GM12878 (cell line): ENCODE measurements at regions not wholly inside any gene's neighbourhood (a gene's known extent, or its start where the extent isn't known, plus 50 kb on each side); places are given as distances from the start of the nearest gene placed in this dataset.

Source experiments
- ATAC-seq: fragments of 200-7000 bp; cut with Tn5 transposase; 3 replicates; pipeline ENCODE4 v1.9.1; 2020; ENCODE audit warnings: mild to moderate bottlenecking, moderate library complexity
- BruUV-seq: library from RNA; stranded (reverse); fragments of 400-500 nt; replicated peaks from 2 replicates; lab custom pipeline; 2021; lab: Mats Ljungman, UMichigan
- CTCF ChIA-PET: fragments of 300-600 bp; sonication (Branson Sonifier 250); formaldehyde crosslinking; extraction: SDS; loops from one replicate; lab custom pipeline; 2021; ENCODE audit warnings: inconsistent platforms; lab: Yijun Ruan, JAX
- POLR2A ChIA-PET: fragments of 350-600 bp; formaldehyde crosslinking; extraction: SDS; loops from one replicate; lab custom pipeline; 2021; ENCODE audit warnings: inconsistent platforms; lab: Charles Lee
- RAD21 ChIA-PET: fragments of 300-600 bp; sonication (Branson Sonifier 250); formaldehyde crosslinking; loops from one replicate; lab custom pipeline; 2023; ENCODE audit warnings: antibody characterized with exemption; ENCODE audit not compliant: unreplicated experiment; lab: Charles Lee
- SMC1A ChIA-PET: fragments of 300-600 bp; sonication (Branson Sonifier 250); formaldehyde crosslinking; loops from one replicate; lab custom pipeline; 2023; ENCODE audit not compliant: unreplicated experiment, uncharacterized antibody; lab: Charles Lee
- DNase-seq: peaks from one replicate; pipeline ENCODE4 v3.0.0-alpha.2; 2011; ENCODE audit warnings: low read depth, low spot score
- FAIRE-seq: peaks from 3 replicates; lab custom pipeline; 2011; peaks lifted over from hg19 to GRCh38; lab: Jason Lieb, UNC
- H2AFZ ChIP-seq: 2 replicates; pipeline ENCODE4 v1.6.0; 2011; ENCODE audit warnings: low read depth, low read length, control low read depth; ENCODE audit not compliant: control insufficient read depth
- H3K27ac ChIP-seq: 2 replicates; pipeline ENCODE4 v1.5.1; 2011; ENCODE audit warnings: control low read depth; ENCODE audit not compliant: control insufficient read depth, insufficient read depth
- H3K27me3 ChIP-seq, 2 experiments: replicated peaks in 1 of 2; 2 replicates each; pipeline versions ENCODE4 v1.6.0 to v1.6.1; 2011; ENCODE audit warnings: low read length in 1 of 2; ENCODE audit not compliant: control insufficient read depth in 2 of 2, insufficient read depth in 2 of 2
- H3K36me3 ChIP-seq, 2 experiments: 2 replicates each; pipeline ENCODE4 v1.5.1; 2011; ENCODE audit warnings: low read length in 1 of 2; ENCODE audit not compliant: control insufficient read depth in 2 of 2, insufficient read depth in 2 of 2
- H3K4me1 ChIP-seq: 2 replicates; pipeline ENCODE4 v1.6.1; 2011; ENCODE audit warnings: mild to moderate bottlenecking, low read length, moderate library complexity, mixed read lengths; ENCODE audit not compliant: control insufficient read depth, insufficient read depth
- H3K4me2 ChIP-seq: 2 replicates; pipeline ENCODE4 v1.6.0; 2011; ENCODE audit warnings: control low read depth; ENCODE audit not compliant: control insufficient read depth, insufficient read depth
- H3K4me3 ChIP-seq: fragments of 200-600 bp; sonication (generic); 2 replicates; pipeline ENCODE4 v1.5.1; 2016
- H3K79me2 ChIP-seq: 2 replicates; pipeline ENCODE4 v1.6.0; 2011; ENCODE audit warnings: low read length; ENCODE audit not compliant: control insufficient read depth, insufficient read depth
- H3K9ac ChIP-seq: 2 replicates; pipeline ENCODE4 v1.8.0; 2011; ENCODE audit warnings: low read length, control low read depth, mixed read lengths; ENCODE audit not compliant: control insufficient read depth, insufficient read depth
- H3K9me3 ChIP-seq: replicated peaks from 3 replicates; pipeline ENCODE4 v1.5.1; 2011; ENCODE audit warnings: mild to moderate bottlenecking, low read length; ENCODE audit not compliant: control insufficient read depth, insufficient read depth
- H4K20me1 ChIP-seq: 2 replicates; pipeline ENCODE4 v1.6.0; 2011; ENCODE audit not compliant: control insufficient read depth, insufficient read depth
- BRCA1 ChIP-seq: IDR thresholded peaks from 2 replicates; pipeline ENCODE4 v1.6.1; 2011; ENCODE audit warnings: low read depth, low read length, improper control_type of control experiment
- CBX5 ChIP-seq: sonication (generic); IDR thresholded peaks from 2 replicates; pipeline ENCODE4 v1.6.1; 2016; ENCODE audit warnings: low read depth, moderate library complexity, mild to moderate bottlenecking, inconsistent platforms
- ESRRA ChIP-seq: IDR thresholded peaks from 2 replicates; pipeline ENCODE4 v1.6.1; 2012; ENCODE audit warnings: mild to moderate bottlenecking, low read length, improper control_type of control experiment
- FOXK2 ChIP-seq: fragments of 450-650 bp; IDR thresholded peaks from 2 replicates; pipeline ENCODE4 v1.6.1; 2017; ENCODE audit warnings: mild to moderate bottlenecking, moderate library complexity
- GATAD2B ChIP-seq: fragments of 450-650 bp; conservative IDR thresholded peaks from 2 replicates; pipeline ENCODE4 v1.6.1; 2017; ENCODE audit warnings: low read depth, mild to moderate bottlenecking, moderate library complexity
- IRF4 ChIP-seq: IDR thresholded peaks from 2 replicates; pipeline ENCODE4 v1.6.1; 2011; ENCODE audit warnings: low read depth, low read length
- KAT2A ChIP-seq: conservative IDR thresholded peaks from 2 replicates; pipeline ENCODE4 v1.6.1; 2011; ENCODE audit warnings: low read depth, low read length; ENCODE audit not compliant: control insufficient read depth
- MYC ChIP-seq: IDR thresholded peaks from 2 replicates; pipeline ENCODE4 v1.6.1; 2011; ENCODE audit warnings: mild to moderate bottlenecking, low read length, moderate library complexity, inconsistent platforms; ENCODE audit not compliant: insufficient read depth, insufficient replicate concordance, insufficient read length, severe bottlenecking
- STAT3 ChIP-seq: IDR thresholded peaks from 2 replicates; pipeline ENCODE4 v1.6.1; 2011; ENCODE audit warnings: low read depth, low read length, improper control_type of control experiment
- TAF1 ChIP-seq: IDR thresholded peaks from 2 replicates; pipeline ENCODE4 v1.6.1; 2011; ENCODE audit warnings: mild to moderate bottlenecking, low read depth, low read length, borderline replicate concordance
- ZNF592 ChIP-seq: fragments of 450-650 bp; IDR thresholded peaks from 2 replicates; pipeline ENCODE4 v1.6.1; 2017; ENCODE audit warnings: mild to moderate bottlenecking, moderate library complexity
- WGBS: methylation state at CpG from one replicate; pipeline ENCODE4 v1.1.6; 2016; ENCODE audit warnings: low lambda C conversion rate; ENCODE audit not compliant: insufficient replicate concordance, insufficient coverage; ENCODE audit errors: missing lambda C conversion rate; 5-methylcytosine and 5-hydroxymethylcytosine counted together
- in situ Hi-C: fragments of 300-500 bp; cut with MboI; formaldehyde crosslinking; loops from 9 replicates; pipeline ENCODE4 v1.14.3; 2018; ENCODE audit warnings: mixed read lengths
- intact Hi-C: fragments of 100-400 bp; cut with micrococcal nuclease; formaldehyde crosslinking; loops from one replicate; pipeline ENCODE4 v1.14.2; 2022; ENCODE audit not compliant: unreplicated experiment
- TF ChIP-seq, protein P1 (sequence below): IDR thresholded peaks from 2 replicates; pipeline ENCODE4 v1.6.1; 2012; ENCODE audit warnings: low read depth, low read length, improper control_type of control experiment
- TF ChIP-seq, protein P2 (sequence below): fragments of 450-650 bp; IDR thresholded peaks from 2 replicates; pipeline ENCODE4 v1.6.1; 2017; ENCODE audit warnings: mild to moderate bottlenecking
- TF ChIP-seq, protein P3 (sequence below): IDR thresholded peaks from 2 replicates; pipeline ENCODE4 v1.6.1; 2011; ENCODE audit warnings: low read depth, low read length, improper control_type of control experiment, borderline replicate concordance
- TF ChIP-seq, protein P4 (sequence below): IDR thresholded peaks from 2 replicates; pipeline ENCODE4 v1.6.1; 2012; ENCODE audit warnings: low read length, inconsistent platforms

DNA sequence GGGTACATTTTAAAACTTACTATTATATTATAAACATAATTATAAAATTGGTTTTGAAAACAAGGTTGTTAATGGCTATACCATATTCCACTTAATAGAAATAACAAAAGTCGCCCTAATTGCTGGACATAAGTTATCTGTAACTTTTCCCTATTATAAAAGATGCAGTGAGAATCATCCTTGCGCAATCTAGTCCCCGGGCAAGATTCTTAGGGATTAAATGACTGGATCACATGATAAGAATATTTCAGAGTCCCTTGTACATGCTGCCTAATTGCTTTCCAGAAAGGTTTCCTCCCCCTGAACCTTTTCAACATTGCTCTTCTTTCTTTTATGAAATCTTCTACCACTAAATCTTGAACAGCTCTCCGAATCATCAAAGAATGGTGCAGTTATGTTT, 479.8 kb upstream of the MKI67 start (continued):
- TF ChIP-seq, protein P1, sequence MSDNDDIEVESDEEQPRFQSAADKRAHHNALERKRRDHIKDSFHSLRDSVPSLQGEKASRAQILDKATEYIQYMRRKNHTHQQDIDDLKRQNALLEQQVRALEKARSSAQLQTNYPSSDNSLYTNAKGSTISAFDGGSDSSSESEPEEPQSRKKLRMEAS: no peak
- TF ChIP-seq ESRRA: no peak

DNA sequence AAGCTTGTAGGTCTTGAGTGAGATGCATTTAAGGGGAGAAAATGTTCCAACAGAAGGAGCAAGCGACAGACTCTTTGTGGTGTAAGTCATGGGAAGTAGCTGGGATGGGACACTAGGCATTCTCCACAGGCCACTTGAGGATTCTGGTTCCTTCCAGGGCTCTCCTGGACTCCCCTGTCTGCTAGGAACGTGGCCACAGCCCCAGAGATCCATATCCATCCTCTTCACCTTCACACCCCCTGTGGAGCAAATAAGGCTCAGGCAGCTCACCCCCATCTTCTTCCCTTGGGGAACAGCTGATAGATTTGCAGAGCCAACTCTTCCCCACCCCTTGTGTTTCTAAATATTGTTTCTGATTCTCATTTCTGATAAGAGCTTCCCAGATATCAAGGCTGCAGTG, 482.6 kb upstream of the MKI67 start:
- CTCF ChIA-PET: no interaction called here
- Histone ChIP-seq H4K20me1 (no peaks in the 10 kb centered on the region), H3K27ac (no peak overlapping the region), H3K79me2 (no peaks in the 10 kb centered on the region), H3K9ac (no peak overlapping the region), H3K9me3 (no peaks in the 10 kb centered on the region), H3K4me2 (no peak overlapping the region), H3K27me3 (no peaks in the 10 kb centered on the region), H3K4me1 (no peaks in the 10 kb centered on the region), H3K36me3 (no peaks in the 10 kb centered on the region), H2AFZ (no peak overlapping the region), H3K4me3 (no peak overlapping the region)
- ATAC-seq: no peak
- FAIRE-seq: no peak
- POLR2A ChIA-PET: no interaction called here
- DNase-seq: no peak
- no TSS peak for BruUV-seq
- in situ Hi-C loops: no loop called here
- 23% methylated on average over 2 of the region's 2 CpGs for WGBS
- RAD21 ChIA-PET: no interaction called here
- SMC1A ChIA-PET: no interaction called here
- intact Hi-C loops: no loop called here
- TF ChIP-seq MYC: no peak
- TF ChIP-seq ZNF592: no peak
- TF ChIP-seq, protein P2, sequence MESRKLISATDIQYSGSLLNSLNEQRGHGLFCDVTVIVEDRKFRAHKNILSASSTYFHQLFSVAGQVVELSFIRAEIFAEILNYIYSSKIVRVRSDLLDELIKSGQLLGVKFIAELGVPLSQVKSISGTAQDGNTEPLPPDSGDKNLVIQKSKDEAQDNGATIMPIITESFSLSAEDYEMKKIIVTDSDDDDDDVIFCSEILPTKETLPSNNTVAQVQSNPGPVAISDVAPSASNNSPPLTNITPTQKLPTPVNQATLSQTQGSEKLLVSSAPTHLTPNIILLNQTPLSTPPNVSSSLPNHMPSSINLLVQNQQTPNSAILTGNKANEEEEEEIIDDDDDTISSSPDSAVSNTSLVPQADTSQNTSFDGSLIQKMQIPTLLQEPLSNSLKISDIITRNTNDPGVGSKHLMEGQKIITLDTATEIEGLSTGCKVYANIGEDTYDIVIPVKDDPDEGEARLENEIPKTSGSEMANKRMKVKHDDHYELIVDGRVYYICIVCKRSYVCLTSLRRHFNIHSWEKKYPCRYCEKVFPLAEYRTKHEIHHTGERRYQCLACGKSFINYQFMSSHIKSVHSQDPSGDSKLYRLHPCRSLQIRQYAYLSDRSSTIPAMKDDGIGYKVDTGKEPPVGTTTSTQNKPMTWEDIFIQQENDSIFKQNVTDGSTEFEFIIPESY: no peak
- no peak for TF ChIP-seq KAT2A
- TF ChIP-seq TAF1: no peak
- TF ChIP-seq FOXK2: no peak
- TF ChIP-seq GATAD2B: no peak
- TF ChIP-seq IRF4: no peak
- TF ChIP-seq, protein P3, sequence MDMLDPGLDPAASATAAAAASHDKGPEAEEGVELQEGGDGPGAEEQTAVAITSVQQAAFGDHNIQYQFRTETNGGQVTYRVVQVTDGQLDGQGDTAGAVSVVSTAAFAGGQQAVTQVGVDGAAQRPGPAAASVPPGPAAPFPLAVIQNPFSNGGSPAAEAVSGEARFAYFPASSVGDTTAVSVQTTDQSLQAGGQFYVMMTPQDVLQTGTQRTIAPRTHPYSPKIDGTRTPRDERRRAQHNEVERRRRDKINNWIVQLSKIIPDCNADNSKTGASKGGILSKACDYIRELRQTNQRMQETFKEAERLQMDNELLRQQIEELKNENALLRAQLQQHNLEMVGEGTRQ: no peak
- TF ChIP-seq CBX5: no peak
- TF ChIP-seq STAT3: no peak
- no peak for TF ChIP-seq BRCA1
- TF ChIP-seq, protein P4, sequence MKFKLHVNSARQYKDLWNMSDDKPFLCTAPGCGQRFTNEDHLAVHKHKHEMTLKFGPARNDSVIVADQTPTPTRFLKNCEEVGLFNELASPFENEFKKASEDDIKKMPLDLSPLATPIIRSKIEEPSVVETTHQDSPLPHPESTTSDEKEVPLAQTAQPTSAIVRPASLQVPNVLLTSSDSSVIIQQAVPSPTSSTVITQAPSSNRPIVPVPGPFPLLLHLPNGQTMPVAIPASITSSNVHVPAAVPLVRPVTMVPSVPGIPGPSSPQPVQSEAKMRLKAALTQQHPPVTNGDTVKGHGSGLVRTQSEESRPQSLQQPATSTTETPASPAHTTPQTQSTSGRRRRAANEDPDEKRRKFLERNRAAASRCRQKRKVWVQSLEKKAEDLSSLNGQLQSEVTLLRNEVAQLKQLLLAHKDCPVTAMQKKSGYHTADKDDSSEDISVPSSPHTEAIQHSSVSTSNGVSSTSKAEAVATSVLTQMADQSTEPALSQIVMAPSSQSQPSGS: no peak
